ENCODE measurements at regions not wholly inside any gene's neighbourhood (a gene's known extent, or its start where the extent isn't known, plus 50 kb on each side); places are given as distances from the start of the nearest gene placed in this dataset.

- H3K4me1 ChIP-seq (ENCODE audit: control insufficient read depth in 2 of 3, insufficient read depth in 2 of 3, low read depth in 1 of 3, low read length in 3 of 3) = no peaks in the 10 kb centered on the region
- no peak overlapping the region for H3K4me3 ChIP-seq (ENCODE audit: low read length in 3 of 3)
- TF ChIP-seq CTCF (IDR thresholded peaks at IDR 0.05; ENCODE audit: borderline replicate concordance, extremely low read depth, insufficient read depth) = no peak
- H3K27ac ChIP-seq (ENCODE audit: low read depth in 2 of 2, low read length in 2 of 2) = no peak overlapping the region
- FAIRE-seq (no peak), DNase-seq (no peak)
- intact Hi-C loops (cut with DNase I) = no loop called here
- H3K27me3 ChIP-seq (ENCODE audit: control insufficient read depth, insufficient read depth, low read length) = peaks cover 2% of the 10 kb centered on the region
- no peak overlapping the region for H3K9ac ChIP-seq (ENCODE audit: low read length in 3 of 3)
- H3K9me3 ChIP-seq (ENCODE audit: control insufficient read depth in 2 of 3, insufficient read depth in 1 of 3, low read length in 3 of 3) = no peaks in the 10 kb centered on the region
- H3K36me3 ChIP-seq (ENCODE audit: control insufficient read depth in 2 of 3, insufficient read depth in 3 of 3, low read length in 3 of 3) = no peaks in the 10 kb centered on the region
Observed at GRCh38 chr22:27163162-27164137, 506.1 kb downstream of the MIAT start.

GRCh38 chr22:27164781-27165503 lies 507.6 kb downstream of the MIAT start:
- no peak overlapping the region for H3K27ac ChIP-seq (ENCODE audit: low read depth in 2 of 2, low read length in 2 of 2)
- no peak for FAIRE-seq
- DNase-seq = no peak
- intact Hi-C loops (cut with DNase I) = no loop called here
- H3K27me3 ChIP-seq (ENCODE audit: control insufficient read depth, insufficient read depth, low read length) = peaks cover 2% of the 10 kb centered on the region
- no peak for TF ChIP-seq CTCF (IDR thresholded peaks at IDR 0.05; ENCODE audit: borderline replicate concordance, extremely low read depth, insufficient read depth)
- no peaks in the 10 kb centered on the region for H3K9me3 ChIP-seq (ENCODE audit: control insufficient read depth in 2 of 3, insufficient read depth in 1 of 3, low read length in 3 of 3)
- no peak overlapping the region for H3K9ac ChIP-seq (ENCODE audit: low read length in 3 of 3)
- H3K4me1 ChIP-seq (ENCODE audit: control insufficient read depth in 2 of 3, insufficient read depth in 2 of 3, low read depth in 1 of 3, low read length in 3 of 3) = no peaks in the 10 kb centered on the region
- no peaks in the 10 kb centered on the region for H3K36me3 ChIP-seq (ENCODE audit: control insufficient read depth in 2 of 3, insufficient read depth in 3 of 3, low read length in 3 of 3)
- H3K4me3 ChIP-seq (ENCODE audit: low read length in 3 of 3) = no peak overlapping the region

DNA sequence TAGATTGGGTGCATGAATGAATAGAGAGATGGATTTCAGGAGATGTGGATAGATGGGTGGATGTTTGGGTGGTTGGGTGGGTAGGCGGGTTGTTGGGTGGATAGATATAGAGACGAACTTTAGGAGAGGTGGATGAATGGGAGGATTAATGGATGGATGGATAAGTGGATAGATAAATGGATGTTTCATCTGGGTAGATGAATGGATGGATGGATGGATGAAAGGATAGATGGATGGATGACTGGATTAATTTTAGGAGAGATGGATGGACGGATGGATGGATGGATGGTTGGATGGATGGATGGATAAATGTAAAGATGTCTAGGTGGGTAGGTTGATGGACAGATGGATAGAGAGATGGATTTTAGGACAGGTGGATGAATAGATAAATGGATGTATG lies 511.3 kb downstream of the MIAT start:
- TF ChIP-seq CTCF (IDR thresholded peaks at IDR 0.05; ENCODE audit: borderline replicate concordance, extremely low read depth, insufficient read depth) = no peak
- no peaks in the 10 kb centered on the region for H3K27me3 ChIP-seq (ENCODE audit: control insufficient read depth, insufficient read depth, low read length)
- no peaks in the 10 kb centered on the region for H3K4me1 ChIP-seq (ENCODE audit: control insufficient read depth in 2 of 3, insufficient read depth in 2 of 3, low read depth in 1 of 3, low read length in 3 of 3)
- no peak overlapping the region for H3K9ac ChIP-seq (ENCODE audit: low read length in 3 of 3)
- intact Hi-C loops (cut with DNase I) = no loop called here
- H3K36me3 ChIP-seq (ENCODE audit: control insufficient read depth in 2 of 3, insufficient read depth in 3 of 3, low read length in 3 of 3) = no peaks in the 10 kb centered on the region
- H3K4me3 ChIP-seq (ENCODE audit: low read length in 3 of 3) = no peak overlapping the region
- DNase-seq (no peak), FAIRE-seq (no peak)
- no peaks in the 10 kb centered on the region for H3K9me3 ChIP-seq (ENCODE audit: control insufficient read depth in 2 of 3, insufficient read depth in 1 of 3, low read length in 3 of 3)
- H3K27ac ChIP-seq (ENCODE audit: low read depth in 2 of 2, low read length in 2 of 2) = no peak overlapping the region

Data from kidney (tissue), 13 donors.